ENCODE measurements at regions not wholly inside any gene's neighbourhood (a gene's known extent, or its start where the extent isn't known, plus 50 kb on each side); places are given as distances from the start of the nearest gene placed in this dataset.
"Not testable (repeated sequence)": the region's sequence is repeated elsewhere in the genome, so short reads cannot be mapped to it uniquely, and the experiment has no call there.

DNA sequence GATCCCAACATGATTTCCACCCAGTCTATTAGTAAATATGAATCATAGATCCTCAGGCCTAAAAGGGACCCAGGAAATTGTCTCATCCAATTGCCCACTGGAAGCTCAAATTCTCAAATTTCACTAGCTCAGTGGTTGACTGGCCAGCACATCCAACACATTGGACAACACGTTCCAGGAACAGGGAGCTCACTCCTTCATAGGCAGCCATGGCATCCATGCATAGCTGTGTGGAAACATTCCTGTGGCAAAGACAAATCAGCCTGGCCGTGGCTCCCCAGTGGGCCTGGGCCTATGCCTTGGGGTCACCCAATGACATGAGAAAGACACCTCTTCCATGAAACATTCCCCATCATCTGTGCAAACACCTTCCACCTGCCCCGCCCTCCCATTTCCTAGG is 261.1 kb downstream of the ANAPC1 start:
- peaks cover 15% of the 10 kb centered on the region for H3K4me1 Mint-ChIP-seq
- TF ChIP-seq, protein P1, sequence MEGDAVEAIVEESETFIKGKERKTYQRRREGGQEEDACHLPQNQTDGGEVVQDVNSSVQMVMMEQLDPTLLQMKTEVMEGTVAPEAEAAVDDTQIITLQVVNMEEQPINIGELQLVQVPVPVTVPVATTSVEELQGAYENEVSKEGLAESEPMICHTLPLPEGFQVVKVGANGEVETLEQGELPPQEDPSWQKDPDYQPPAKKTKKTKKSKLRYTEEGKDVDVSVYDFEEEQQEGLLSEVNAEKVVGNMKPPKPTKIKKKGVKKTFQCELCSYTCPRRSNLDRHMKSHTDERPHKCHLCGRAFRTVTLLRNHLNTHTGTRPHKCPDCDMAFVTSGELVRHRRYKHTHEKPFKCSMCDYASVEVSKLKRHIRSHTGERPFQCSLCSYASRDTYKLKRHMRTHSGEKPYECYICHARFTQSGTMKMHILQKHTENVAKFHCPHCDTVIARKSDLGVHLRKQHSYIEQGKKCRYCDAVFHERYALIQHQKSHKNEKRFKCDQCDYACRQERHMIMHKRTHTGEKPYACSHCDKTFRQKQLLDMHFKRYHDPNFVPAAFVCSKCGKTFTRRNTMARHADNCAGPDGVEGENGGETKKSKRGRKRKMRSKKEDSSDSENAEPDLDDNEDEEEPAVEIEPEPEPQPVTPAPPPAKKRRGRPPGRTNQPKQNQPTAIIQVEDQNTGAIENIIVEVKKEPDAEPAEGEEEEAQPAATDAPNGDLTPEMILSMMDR (conservative IDR thresholded peaks at IDR 0.05): no peak
- peaks cover 25% of the 10 kb centered on the region for H3K27me3 Mint-ChIP-seq (ENCODE audit: low read depth)

DNA sequence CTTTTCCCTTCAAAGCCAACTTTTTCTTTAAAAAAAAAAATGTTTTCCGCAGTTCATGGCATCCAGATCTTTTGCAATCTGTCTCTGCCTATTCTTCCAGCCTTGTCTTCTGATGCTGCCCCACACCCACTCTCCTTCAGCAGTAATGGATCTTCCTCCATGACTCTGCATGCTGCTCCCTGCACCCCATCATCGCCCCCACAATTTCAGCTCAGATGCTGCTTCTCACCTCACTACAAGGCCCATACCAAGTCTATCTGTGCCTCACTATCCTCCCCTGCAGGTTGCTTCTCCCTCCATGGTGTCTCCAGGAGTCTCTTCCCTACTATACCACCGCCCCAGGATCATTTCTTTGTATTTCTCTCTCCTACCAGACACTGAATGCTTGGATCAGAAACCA is 260.6 kb downstream of the ANAPC1 start:
- Mint-ChIP-seq H3K9me3 (peaks cover 10% of the 10 kb centered on the region), H3K27me3 (ENCODE audit: low read depth) (peaks cover 21% of the 10 kb centered on the region), H3K4me3 (no peak overlapping the region), H3K27ac (ENCODE audit: unreplicated experiment) (no peak overlapping the region), H3K36me3 (ENCODE audit: low read depth) (peaks cover 5% of the 10 kb centered on the region), H3K4me1 (peaks cover 11% of the 10 kb centered on the region)
- DNase-seq (ENCODE audit: low read depth, low spot score): no peak
- TF ChIP-seq, protein P1 (conservative IDR thresholded peaks at IDR 0.05): no peak

More for the DNA sequence above, 261.1 kb downstream of the ANAPC1 start:
- Mint-ChIP-seq H3K9me3 (peaks cover 6% of the 10 kb centered on the region), H3K4me3 (no peak overlapping the region), H3K27ac (ENCODE audit: unreplicated experiment) (no peak overlapping the region), H3K36me3 (ENCODE audit: low read depth) (peaks cover 5% of the 10 kb centered on the region)
- DNase-seq (ENCODE audit: low read depth, low spot score): no peak

DNA sequence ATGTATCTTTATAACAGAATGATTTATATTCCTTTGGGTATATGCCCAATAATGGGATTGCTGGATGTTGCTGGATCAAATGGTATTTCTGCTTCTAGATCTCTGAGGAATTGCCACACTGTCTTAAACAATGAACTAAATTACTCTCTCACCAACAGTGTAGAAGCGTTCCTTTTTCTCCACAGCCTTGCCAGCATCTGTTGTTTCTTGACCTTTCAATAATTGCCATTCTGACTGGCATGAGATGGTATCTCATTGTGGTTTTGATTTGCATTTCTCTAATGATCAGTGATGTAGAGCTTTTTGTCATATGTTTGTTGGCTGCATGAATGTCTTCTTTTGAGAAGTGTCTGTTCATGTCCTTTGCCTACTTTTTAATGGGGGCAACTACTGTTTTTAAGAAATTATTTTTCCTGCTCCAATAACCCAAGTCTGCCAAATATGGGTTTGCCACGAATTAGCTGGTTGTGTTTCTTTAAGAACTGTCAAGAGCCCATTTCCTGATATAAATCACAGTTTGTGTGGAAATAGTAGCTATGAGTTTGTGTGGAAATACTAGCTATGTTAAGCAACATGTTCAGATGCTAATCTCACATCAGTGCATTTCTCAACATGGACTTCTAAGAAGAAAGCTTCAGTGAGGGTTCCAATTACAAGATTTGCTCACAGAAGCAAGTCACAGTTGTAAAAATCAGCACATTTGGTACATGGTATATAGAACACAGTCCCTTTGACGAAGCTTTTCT is 259.4 kb downstream of the ANAPC1 start:
- peaks cover 12% of the 10 kb centered on the region for H3K27me3 Mint-ChIP-seq (ENCODE audit: low read depth)
- no peak for DNase-seq (ENCODE audit: low read depth, low spot score)
- H3K9me3 Mint-ChIP-seq: peaks cover 16% of the 10 kb centered on the region
- no peak overlapping the region for H3K27ac Mint-ChIP-seq (ENCODE audit: unreplicated experiment)
- TF ChIP-seq, protein P1 (conservative IDR thresholded peaks at IDR 0.05): no peak
- peaks cover 4% of the 10 kb centered on the region for H3K4me1 Mint-ChIP-seq
- H3K4me3 Mint-ChIP-seq: no peak overlapping the region
- H3K36me3 Mint-ChIP-seq (ENCODE audit: low read depth): peaks cover 10% of the 10 kb centered on the region

DNA sequence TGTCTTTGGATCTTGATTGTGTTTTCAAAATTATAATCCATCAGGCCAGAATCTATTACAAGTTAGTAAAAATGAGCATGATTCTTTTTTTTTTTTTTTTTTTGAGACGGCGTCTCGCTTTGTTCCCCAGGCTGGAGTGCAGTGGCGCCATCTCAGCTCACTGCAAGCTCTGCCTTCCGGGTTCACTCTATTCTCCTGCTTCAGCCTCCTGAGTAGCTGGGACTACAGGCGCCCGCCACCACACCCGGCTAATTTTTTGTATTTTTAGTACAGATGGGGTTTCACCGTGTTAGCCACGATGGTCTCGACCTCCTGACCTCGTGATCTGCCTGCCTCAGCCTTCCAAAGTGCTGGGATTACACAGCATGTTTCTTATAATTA is 258.8 kb downstream of the ANAPC1 start:
- Mint-ChIP-seq H3K9me3 (peaks cover 16% of the 10 kb centered on the region), H3K36me3 (ENCODE audit: low read depth) (peaks cover 14% of the 10 kb centered on the region)
- not testable (repeated sequence) for H3K27ac Mint-ChIP-seq (ENCODE audit: unreplicated experiment); H3K27me3 Mint-ChIP-seq (ENCODE audit: low read depth); H3K4me3 Mint-ChIP-seq; DNase-seq (ENCODE audit: low read depth, low spot score); H3K4me1 Mint-ChIP-seq

DNA sequence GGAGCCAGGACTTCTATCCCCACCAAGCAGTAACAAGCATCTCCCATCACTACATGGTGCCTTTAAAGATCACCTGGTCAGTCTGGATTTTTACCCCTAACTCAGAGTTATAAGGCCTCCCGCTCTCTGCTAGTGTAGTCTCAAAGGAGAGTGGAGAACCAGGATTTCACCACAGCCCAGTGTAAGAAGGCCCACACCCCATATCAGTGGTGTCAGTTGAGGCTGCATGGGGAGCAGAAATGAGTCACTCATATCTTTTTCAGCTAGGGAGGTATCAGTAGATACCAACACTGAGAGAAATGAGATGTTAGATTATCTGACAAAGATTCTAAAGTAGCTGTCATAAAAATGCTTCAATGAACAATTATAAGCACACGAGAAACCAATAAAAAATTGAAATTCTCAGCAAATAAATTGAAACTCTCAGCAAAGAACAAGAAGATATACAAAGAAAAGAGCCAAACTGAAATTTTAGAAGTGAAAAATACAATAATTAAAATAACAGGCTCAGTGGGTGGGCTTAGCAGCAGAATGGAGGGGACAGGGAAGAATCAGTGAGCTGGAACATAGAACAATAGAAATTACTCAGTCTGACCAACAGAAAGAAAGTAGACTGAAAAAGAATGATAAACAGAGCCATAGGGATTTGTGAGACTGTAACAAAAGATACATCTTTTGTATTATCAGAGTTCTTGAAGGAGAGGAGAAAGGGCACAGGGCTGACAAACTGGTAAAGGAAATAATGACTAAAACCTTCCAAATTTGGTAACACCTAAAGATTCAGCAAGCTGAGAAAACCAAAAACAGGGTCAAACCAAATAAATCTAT is 257.7 kb downstream of the ANAPC1 start:
- Mint-ChIP-seq H3K4me3 (no peak overlapping the region), H3K36me3 (ENCODE audit: low read depth) (peaks cover 18% of the 10 kb centered on the region), H3K27me3 (ENCODE audit: low read depth) (no peaks in the 10 kb centered on the region), H3K9me3 (peaks cover 20% of the 10 kb centered on the region), H3K4me1 (peaks cover 4% of the 10 kb centered on the region), H3K27ac (ENCODE audit: unreplicated experiment) (no peak overlapping the region)
- TF ChIP-seq, protein P1 (conservative IDR thresholded peaks at IDR 0.05): no peak
- DNase-seq (ENCODE audit: low read depth, low spot score): no peak

DNA sequence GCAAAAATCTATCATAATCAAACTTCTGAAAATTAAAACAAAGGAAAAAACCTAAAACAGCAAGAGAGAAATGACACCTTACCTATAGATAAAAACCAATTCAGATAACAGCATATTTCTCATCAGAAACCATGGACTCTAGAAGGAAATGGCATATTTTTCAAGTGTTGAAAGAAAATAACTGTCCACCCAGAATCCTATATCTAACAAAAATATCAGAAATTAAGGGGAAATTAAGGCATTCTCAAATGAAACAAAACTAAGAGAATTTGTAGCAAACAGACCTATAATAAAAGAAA is 257.2 kb downstream of the ANAPC1 start:
- no peaks in the 10 kb centered on the region for H3K27me3 Mint-ChIP-seq (ENCODE audit: low read depth)
- TF ChIP-seq, protein P1 (conservative IDR thresholded peaks at IDR 0.05): no peak
- H3K4me3 Mint-ChIP-seq: no peak overlapping the region
- H3K27ac Mint-ChIP-seq (ENCODE audit: unreplicated experiment): no peak overlapping the region
- no peak for DNase-seq (ENCODE audit: low read depth, low spot score)
- H3K9me3 Mint-ChIP-seq: peaks cover 20% of the 10 kb centered on the region
- peaks cover 4% of the 10 kb centered on the region for H3K4me1 Mint-ChIP-seq
- peaks cover 18% of the 10 kb centered on the region for H3K36me3 Mint-ChIP-seq (ENCODE audit: low read depth)

All from neural crest cell (in vitro differentiated cells).